Smooth muscle cell (in vitro differentiated cells): ENCODE measurements at regions not wholly inside any gene's neighbourhood (a gene's known extent, or its start where the extent isn't known, plus 50 kb on each side); places are given as distances from the start of the nearest gene placed in this dataset.

Source experiments
- DNase-seq: peaks from one replicate; lab custom pipeline; 2025; ENCODE audit not compliant: unreplicated experiment; lab: John Stamatoyannopoulos, UW
- H2AFZ ChIP-seq: fragments of 200-600 bp; sonication (generic); 2 replicates; pipeline ENCODE4 v1.6.0; 2016; ENCODE audit warnings: antibody characterized with exemption, low read depth, mild to moderate bottlenecking
- H3F3A ChIP-seq: fragments of 200-600 bp; sonication (generic); 2 replicates; pipeline ENCODE4 v1.6.0; 2017; ENCODE audit warnings: antibody characterized with exemption, low read depth
- H3K27ac ChIP-seq: fragments of 200-600 bp; sonication (generic); 2 replicates; pipeline ENCODE4 v1.5.1; 2016; ENCODE audit warnings: low read depth, mild to moderate bottlenecking
- H3K27me3 ChIP-seq: fragments of 200-600 bp; sonication (generic); 2 replicates; pipeline ENCODE4 v1.6.1; 2016; ENCODE audit warnings: low read depth, mild to moderate bottlenecking
- H3K36me3 ChIP-seq: fragments of 200-600 bp; sonication (generic); 2 replicates; pipeline ENCODE4 v1.5.1; 2016; ENCODE audit warnings: low read depth
- H3K4me1 ChIP-seq: fragments of 200-600 bp; sonication (generic); 2 replicates; pipeline ENCODE4 v1.5.1; 2016; ENCODE audit warnings: low read depth
- H3K4me2 ChIP-seq: fragments of 200-600 bp; sonication (generic); 2 replicates; pipeline ENCODE4 v1.6.0; 2016; ENCODE audit warnings: mild to moderate bottlenecking
- H3K4me3 ChIP-seq: fragments of 200-600 bp; sonication (generic); 2 replicates; pipeline ENCODE4 v1.5.1; 2016; ENCODE audit warnings: mild to moderate bottlenecking
- H3K79me2 ChIP-seq: fragments of 200-600 bp; sonication (generic); 2 replicates; pipeline ENCODE4 v1.6.0; 2016; ENCODE audit warnings: low read depth, mild to moderate bottlenecking
- H3K9ac ChIP-seq: fragments of 200-600 bp; sonication (generic); 2 replicates; pipeline ENCODE4 v1.6.0; 2016; ENCODE audit warnings: low read depth
- H3K9me3 ChIP-seq: fragments of 200-600 bp; sonication (generic); replicated peaks from 2 replicates; pipeline ENCODE4 v1.5.1; 2016; ENCODE audit warnings: low read depth
- H4K20me1 ChIP-seq: fragments of 200-600 bp; sonication (generic); 2 replicates; pipeline ENCODE4 v1.6.0; 2016; ENCODE audit warnings: low read depth
- CTCF ChIP-seq: fragments of 200-600 bp; sonication (generic); IDR thresholded peaks from 2 replicates; pipeline ENCODE4 v1.5.1; 2017; ENCODE audit warnings: borderline replicate concordance, mild to moderate bottlenecking, antibody characterized with exemption; ENCODE audit not compliant: insufficient read depth, poor library complexity, severe bottlenecking
- WGBS: methylation state at CpG from one replicate; pipeline ENCODE4 v1.1.7; 2016; ENCODE audit warnings: low lambda C conversion rate; 5-methylcytosine and 5-hydroxymethylcytosine counted together

- Histone ChIP-seq H2AFZ (no peak overlapping the region), H3K4me3 (no peak overlapping the region), H4K20me1 (no peaks in the 10 kb centered on the region), H3K79me2 (no peaks in the 10 kb centered on the region), H3F3A (no peaks in the 10 kb centered on the region), H3K4me1 (no peaks in the 10 kb centered on the region), H3K9ac (no peak overlapping the region), H3K36me3 (no peaks in the 10 kb centered on the region), H3K27ac (no peak overlapping the region), H3K4me2 (no peak overlapping the region), H3K9me3 (no peaks in the 10 kb centered on the region), H3K27me3 (peaks cover 31% of the 10 kb centered on the region)
- WGBS = 65% methylated on average over 1 of the region's 1 CpG
- DNase-seq = no peak
- no peak for TF ChIP-seq CTCF
Observed at GRCh38 chr11:81255895-81256294, 1477.8 kb downstream of the FAM181B start.

GRCh38 chr11:81253244-81253643 lies 1480.4 kb downstream of the FAM181B start:
- DNase-seq = no peak
- no peaks in the 10 kb centered on the region for H3K4me1 ChIP-seq
- H3K4me3 ChIP-seq = no peak overlapping the region
- no peaks in the 10 kb centered on the region for H4K20me1 ChIP-seq
- H3F3A ChIP-seq = no peaks in the 10 kb centered on the region
- no peak overlapping the region for H2AFZ ChIP-seq
- no peaks in the 10 kb centered on the region for H3K79me2 ChIP-seq
- no peak for TF ChIP-seq CTCF
- WGBS = 74% methylated on average over 1 of the region's 1 CpG
- no peak overlapping the region for H3K9ac ChIP-seq
- H3K27ac ChIP-seq = no peak overlapping the region
- H3K4me2 ChIP-seq = no peak overlapping the region
- H3K36me3 ChIP-seq = no peaks in the 10 kb centered on the region
- H3K27me3 ChIP-seq = peaks cover 25% of the 10 kb centered on the region
- no peaks in the 10 kb centered on the region for H3K9me3 ChIP-seq

- H3F3A ChIP-seq = no peaks in the 10 kb centered on the region
- no peak overlapping the region for H3K27ac ChIP-seq
- H3K4me3 ChIP-seq = no peak overlapping the region
- H3K9me3 ChIP-seq = no peaks in the 10 kb centered on the region
- H4K20me1 ChIP-seq = no peaks in the 10 kb centered on the region
- no peak overlapping the region for H2AFZ ChIP-seq
- H3K4me1 ChIP-seq = no peaks in the 10 kb centered on the region
- no peak for DNase-seq
- no peaks in the 10 kb centered on the region for H3K79me2 ChIP-seq
- H3K9ac ChIP-seq = no peak overlapping the region
- 87% methylated on average over 3 of the region's 3 CpGs for WGBS
- no peaks in the 10 kb centered on the region for H3K36me3 ChIP-seq
- no peak overlapping the region for H3K4me2 ChIP-seq
- TF ChIP-seq CTCF = no peak
- H3K27me3 ChIP-seq = peaks cover 22% of the 10 kb centered on the region
Observed at GRCh38 chr11:81246941-81247340, 1486.7 kb downstream of the FAM181B start.

- no peak overlapping the region for H3K27ac ChIP-seq
- peaks cover 33% of the 10 kb centered on the region for H3K27me3 ChIP-seq
- TF ChIP-seq CTCF = no peak
- no peak for DNase-seq
- no peak overlapping the region for H2AFZ ChIP-seq
- no peaks in the 10 kb centered on the region for H4K20me1 ChIP-seq
- H3K4me2 ChIP-seq = no peak overlapping the region
- H3K4me1 ChIP-seq = no peaks in the 10 kb centered on the region
- H3K9ac ChIP-seq = no peak overlapping the region
- no peaks in the 10 kb centered on the region for H3K9me3 ChIP-seq
- H3K4me3 ChIP-seq = no peak overlapping the region
- no peaks in the 10 kb centered on the region for H3K79me2 ChIP-seq
- H3F3A ChIP-seq = no peaks in the 10 kb centered on the region
- 86% methylated on average over 3 of the region's 3 CpGs for WGBS
- no peaks in the 10 kb centered on the region for H3K36me3 ChIP-seq
Observed at GRCh38 chr11:81245791-81246190, 1487.9 kb downstream of the FAM181B start.
